Liver (tissue), 8 donors: ENCODE measurements at regions not wholly inside any gene's neighbourhood (a gene's known extent, or its start where the extent isn't known, plus 50 kb on each side); places are given as distances from the start of the nearest gene placed in this dataset.

ENCODE experiments used
- DNase-seq: peaks from one replicate; pipeline ENCODE4 v3.0.0-alpha.2; 2017; ENCODE audit warnings: low spot score
- H3K27ac ChIP-seq, 2 donors: one replicate each; pipeline ENCODE4 v1.7.0; 2013; ENCODE audit warnings: inconsistent platforms in 2 of 2, low read length in 2 of 2, control low read depth in 1 of 2, low read depth in 1 of 2, mild to moderate bottlenecking in 1 of 2
- H3K27me3 ChIP-seq, 4 donors: one replicate each; pipeline versions ENCODE4 v1.6.1 to v1.7.0; 2013; ENCODE audit warnings: low read length in 3 of 4, inconsistent platforms in 1 of 4, mild to moderate bottlenecking in 1 of 4, moderate library complexity in 1 of 4; ENCODE audit not compliant: control insufficient read depth in 4 of 4, insufficient read depth in 4 of 4
- H3K36me3 ChIP-seq, 4 donors: one replicate each; pipeline versions ENCODE4 v1.6.1 to v1.7.0; 2013; ENCODE audit warnings: low read length in 3 of 4, mild to moderate bottlenecking in 3 of 4, low read depth in 1 of 4, moderate library complexity in 1 of 4; ENCODE audit not compliant: control insufficient read depth in 4 of 4, insufficient read depth in 3 of 4
- H3K4me1 ChIP-seq, 4 donors: one replicate each; pipeline versions ENCODE4 v1.6.1 to v1.7.0; 2013; ENCODE audit warnings: low read length in 3 of 4, mild to moderate bottlenecking in 3 of 4, moderate library complexity in 1 of 4; ENCODE audit not compliant: control insufficient read depth in 4 of 4, insufficient read depth in 4 of 4
- H3K4me3 ChIP-seq, 3 donors: one replicate each; pipeline versions ENCODE4 v1.6.1 to v1.7.0; 2013; ENCODE audit warnings: low read length in 3 of 3, control low read depth in 1 of 3, low read depth in 1 of 3, mild to moderate bottlenecking in 1 of 3
- H3K9ac ChIP-seq, 2 donors: one replicate each; pipeline ENCODE4 v1.7.0; 2013; ENCODE audit warnings: low read length in 2 of 2, mild to moderate bottlenecking in 2 of 2, moderate library complexity in 2 of 2, control low read depth in 1 of 2, low read depth in 1 of 2
- H3K9me3 ChIP-seq, 4 donors: one replicate each; pipeline versions ENCODE4 v1.6.1 to v1.7.0; 2013; ENCODE audit warnings: low read length in 3 of 4; ENCODE audit not compliant: control insufficient read depth in 4 of 4
- CTCF ChIP-seq: fragments of 150-350 bp; IDR thresholded peaks from 2 replicates; pipeline ENCODE4 v1.5.1; 2017; ENCODE audit warnings: improper control_type of control experiment, low read depth, low read length; ENCODE audit not compliant: missing input control
- EGR1 ChIP-seq, 2 donors: IDR thresholded peaks; 2 replicates each; pipeline ENCODE4 v1.6.1; 2016 to 2018; ENCODE audit warnings: antibody characterized with exemption in 2 of 2, low read depth in 2 of 2
- FOXA1 ChIP-seq: IDR thresholded peaks from 2 replicates; pipeline ENCODE4 v1.6.1; 2016; ENCODE audit warnings: antibody characterized with exemption
- FOXA2 ChIP-seq: IDR thresholded peaks from 2 replicates; pipeline ENCODE4 v1.6.1; 2016; ENCODE audit warnings: antibody characterized with exemption
- GABPA ChIP-seq, 2 donors: IDR thresholded peaks in 1 of 2; conservative IDR thresholded peaks in 1 of 2; 2 replicates each; pipeline ENCODE4 v1.6.1; 2016; ENCODE audit warnings: antibody characterized with exemption in 2 of 2, mild to moderate bottlenecking in 1 of 2, moderate library complexity in 1 of 2
- HNF4A ChIP-seq, 2 donors: conservative IDR thresholded peaks; 2 replicates each; pipeline ENCODE4 v1.6.1; 2016; ENCODE audit warnings: antibody characterized with exemption in 2 of 2, mild to moderate bottlenecking in 2 of 2
- HNF4G ChIP-seq: IDR thresholded peaks from 2 replicates; pipeline ENCODE4 v1.6.1; 2016; ENCODE audit warnings: antibody characterized with exemption
- JUND ChIP-seq, 2 donors: IDR thresholded peaks; 2 replicates each; pipeline ENCODE4 v1.6.1; 2016; ENCODE audit warnings: antibody characterized with exemption in 2 of 2
- NR2F2 ChIP-seq: IDR thresholded peaks from 2 replicates; pipeline ENCODE4 v1.6.1; 2016; ENCODE audit warnings: antibody characterized with exemption
- RAD21 ChIP-seq, 2 donors: IDR thresholded peaks; 2 replicates each; pipeline ENCODE4 v1.6.1; 2016; ENCODE audit warnings: antibody characterized with exemption in 2 of 2, mild to moderate bottlenecking in 2 of 2
- RXRA ChIP-seq, 2 donors: IDR thresholded peaks; 2 replicates each; pipeline ENCODE4 v1.6.1; 2017 to 2018; ENCODE audit warnings: antibody characterized with exemption in 2 of 2, mild to moderate bottlenecking in 1 of 2
- SP1 ChIP-seq: IDR thresholded peaks from 2 replicates; pipeline ENCODE4 v1.6.1; 2018; ENCODE audit warnings: antibody characterized with exemption, mild to moderate bottlenecking
- TAF1 ChIP-seq: conservative IDR thresholded peaks from 2 replicates; pipeline ENCODE4 v1.6.1; 2016; ENCODE audit warnings: antibody characterized with exemption, mild to moderate bottlenecking
- ZBTB33 ChIP-seq: IDR thresholded peaks from 2 replicates; pipeline ENCODE4 v1.6.1; 2016; ENCODE audit warnings: antibody characterized with exemption
- WGBS: extraction: QIAGEN DNeasy Blood & Tissue Kit; methylation state at CpG from one replicate; pipeline ENCODE4 v1.1.7; 2013; 5-methylcytosine and 5-hydroxymethylcytosine counted together
- TF ChIP-seq, protein P1 (sequence below): IDR thresholded peaks from 2 replicates; pipeline ENCODE4 v1.6.1; 2016; ENCODE audit warnings: antibody characterized with exemption
- TF ChIP-seq, protein P2 (sequence below): IDR thresholded peaks from 2 replicates; pipeline ENCODE4 v1.6.1; 2016; ENCODE audit warnings: antibody characterized with exemption
- TF ChIP-seq, protein P3 (sequence below): IDR thresholded peaks from 2 replicates; pipeline ENCODE4 v1.6.1; 2016; ENCODE audit warnings: antibody characterized with exemption, mild to moderate bottlenecking
- donor health status: healthy.
- donor health status: healthy.
- donor health status: healthy.
- donor health status: healthy.
- donor health status: healthy.

GRCh38 chr14:98293576-98293975 is 978.4 kb downstream of the BCL11B start:
- H3K36me3 ChIP-seq, result no peaks in the 10 kb centered on the region
- peaks cover 0 to 3% (median 1%) of the 10 kb centered on the region in 4 donors for H3K27me3 ChIP-seq
- DNase-seq, result no peak
- H3K9me3 ChIP-seq, result no peaks in the 10 kb centered on the region
- no peaks in the 10 kb centered on the region for H3K4me1 ChIP-seq
- WGBS, result 67% methylated on average over 5 of the region's 5 CpGs
- no peak overlapping the region for H3K27ac ChIP-seq
- H3K4me3 ChIP-seq, result no peak overlapping the region
- H3K9ac ChIP-seq, result no peak overlapping the region
- TF ChIP-seq JUND (IDR thresholded peaks at IDR 0.05) (no peak), CTCF (no peak), ZBTB33 (no peak), SP1 (no peak), RAD21 (IDR thresholded peaks at IDR 0.05) (no peak), HNF4A (conservative IDR thresholded peaks at IDR 0.05) (no peak)

DNA sequence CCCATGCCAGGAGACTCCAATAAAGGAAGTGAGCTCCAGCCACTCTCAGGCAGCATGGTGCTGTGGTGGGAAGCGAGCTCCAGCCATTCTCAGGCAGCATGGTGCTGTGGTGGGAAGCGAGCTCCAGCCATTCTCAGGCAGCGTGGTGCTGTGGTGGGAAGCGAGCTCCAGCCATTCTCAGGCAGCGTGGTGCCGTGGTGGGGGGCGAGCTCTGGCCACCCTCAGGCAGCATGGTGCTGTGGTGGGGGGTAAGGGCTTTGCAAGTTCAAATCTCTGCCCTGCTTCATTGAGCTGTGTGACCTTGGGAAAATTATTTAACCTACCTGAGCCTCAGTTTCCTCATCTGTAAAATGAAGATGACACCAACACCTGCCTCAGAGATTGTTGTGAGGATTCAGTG is 975.1 kb downstream of the BCL11B start:
- Histone ChIP-seq H3K36me3 (no peaks in the 10 kb centered on the region), H3K9me3 (no peaks in the 10 kb centered on the region), H3K27me3 (peaks cover 0 to 3% (median 1%) of the 10 kb centered on the region in 4 donors), H3K4me1 (no peaks in the 10 kb centered on the region), H3K27ac (no peak overlapping the region), H3K4me3 (no peak overlapping the region), H3K9ac (no peak overlapping the region)
- TF ChIP-seq, protein P1, sequence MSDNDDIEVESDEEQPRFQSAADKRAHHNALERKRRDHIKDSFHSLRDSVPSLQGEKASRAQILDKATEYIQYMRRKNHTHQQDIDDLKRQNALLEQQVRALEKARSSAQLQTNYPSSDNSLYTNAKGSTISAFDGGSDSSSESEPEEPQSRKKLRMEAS, result no peak
- TF ChIP-seq, protein P2, sequence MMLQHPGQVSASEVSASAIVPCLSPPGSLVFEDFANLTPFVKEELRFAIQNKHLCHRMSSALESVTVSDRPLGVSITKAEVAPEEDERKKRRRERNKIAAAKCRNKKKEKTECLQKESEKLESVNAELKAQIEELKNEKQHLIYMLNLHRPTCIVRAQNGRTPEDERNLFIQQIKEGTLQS, result no peak
- 70% methylated on average over 7 of the region's 7 CpGs for WGBS
- no peak for DNase-seq

DNA sequence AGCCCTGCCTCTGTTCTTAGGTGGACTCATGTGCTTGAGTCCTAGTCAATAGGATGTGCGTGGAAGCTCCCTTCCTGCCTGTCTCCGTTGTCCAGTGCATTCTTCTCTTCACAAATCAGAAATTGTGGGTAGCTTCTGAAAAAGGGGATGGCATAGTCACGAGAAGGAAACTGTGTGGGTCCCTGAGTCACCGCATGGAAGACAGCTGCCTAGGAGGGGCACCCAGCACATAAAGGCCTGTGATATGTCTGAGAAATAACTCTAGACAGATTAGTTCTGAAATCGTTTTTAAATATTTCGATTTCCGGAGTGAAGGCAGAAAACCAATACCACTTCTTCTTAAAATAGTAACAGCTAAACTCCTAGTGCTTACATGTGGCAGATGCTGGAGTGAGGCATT is 974.4 kb downstream of the BCL11B start:
- no peak for DNase-seq
- WGBS, result 87% methylated on average over 7 of the region's 7 CpGs
- Histone ChIP-seq H3K9me3 (no peaks in the 10 kb centered on the region), H3K4me3 (no peak overlapping the region), H3K9ac (no peak overlapping the region), H3K27ac (no peak overlapping the region), H3K27me3 (peaks cover 0 to 3% (median 0%) of the 10 kb centered on the region in 4 donors), H3K36me3 (no peaks in the 10 kb centered on the region), H3K4me1 (no peaks in the 10 kb centered on the region)
- TF ChIP-seq GABPA (IDR thresholded peaks at IDR 0.05 in 1 of 2, conservative IDR thresholded peaks at IDR 0.05 in 1 of 2), result no peak
- no peak for TF ChIP-seq TAF1
- no peak for TF ChIP-seq ZBTB33
- no peak for TF ChIP-seq JUND (IDR thresholded peaks at IDR 0.05)
- TF ChIP-seq, protein P2, result no peak
- TF ChIP-seq HNF4A (conservative IDR thresholded peaks at IDR 0.05), result no peak
- TF ChIP-seq RAD21 (IDR thresholded peaks at IDR 0.05), result no peak
- no peak for TF ChIP-seq SP1
- TF ChIP-seq FOXA2, result no peak
- TF ChIP-seq, protein P3, sequence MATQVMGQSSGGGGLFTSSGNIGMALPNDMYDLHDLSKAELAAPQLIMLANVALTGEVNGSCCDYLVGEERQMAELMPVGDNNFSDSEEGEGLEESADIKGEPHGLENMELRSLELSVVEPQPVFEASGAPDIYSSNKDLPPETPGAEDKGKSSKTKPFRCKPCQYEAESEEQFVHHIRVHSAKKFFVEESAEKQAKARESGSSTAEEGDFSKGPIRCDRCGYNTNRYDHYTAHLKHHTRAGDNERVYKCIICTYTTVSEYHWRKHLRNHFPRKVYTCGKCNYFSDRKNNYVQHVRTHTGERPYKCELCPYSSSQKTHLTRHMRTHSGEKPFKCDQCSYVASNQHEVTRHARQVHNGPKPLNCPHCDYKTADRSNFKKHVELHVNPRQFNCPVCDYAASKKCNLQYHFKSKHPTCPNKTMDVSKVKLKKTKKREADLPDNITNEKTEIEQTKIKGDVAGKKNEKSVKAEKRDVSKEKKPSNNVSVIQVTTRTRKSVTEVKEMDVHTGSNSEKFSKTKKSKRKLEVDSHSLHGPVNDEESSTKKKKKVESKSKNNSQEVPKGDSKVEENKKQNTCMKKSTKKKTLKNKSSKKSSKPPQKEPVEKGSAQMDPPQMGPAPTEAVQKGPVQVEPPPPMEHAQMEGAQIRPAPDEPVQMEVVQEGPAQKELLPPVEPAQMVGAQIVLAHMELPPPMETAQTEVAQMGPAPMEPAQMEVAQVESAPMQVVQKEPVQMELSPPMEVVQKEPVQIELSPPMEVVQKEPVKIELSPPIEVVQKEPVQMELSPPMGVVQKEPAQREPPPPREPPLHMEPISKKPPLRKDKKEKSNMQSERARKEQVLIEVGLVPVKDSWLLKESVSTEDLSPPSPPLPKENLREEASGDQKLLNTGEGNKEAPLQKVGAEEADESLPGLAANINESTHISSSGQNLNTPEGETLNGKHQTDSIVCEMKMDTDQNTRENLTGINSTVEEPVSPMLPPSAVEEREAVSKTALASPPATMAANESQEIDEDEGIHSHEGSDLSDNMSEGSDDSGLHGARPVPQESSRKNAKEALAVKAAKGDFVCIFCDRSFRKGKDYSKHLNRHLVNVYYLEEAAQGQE, result no peak
- no peak for TF ChIP-seq FOXA1
- TF ChIP-seq NR2F2, result no peak
- TF ChIP-seq EGR1 (IDR thresholded peaks at IDR 0.05; ENCODE audit: low read depth in 2 of 2), result no peak
- no peak for TF ChIP-seq HNF4G
- no peak for TF ChIP-seq RXRA (IDR thresholded peaks at IDR 0.05)
